H9 (cell line): ENCODE measurements at regions not wholly inside any gene's neighbourhood (a gene's known extent, or its start where the extent isn't known, plus 50 kb on each side); places are given as distances from the start of the nearest gene placed in this dataset.

ENCODE experiments used
- DNase-seq: peaks from one replicate; pipeline ENCODE4 v3.0.0-alpha.2; 2017
- H2AFZ ChIP-seq: one replicate; pipeline ENCODE4 v1.6.1; 2013; ENCODE audit warnings: mild to moderate bottlenecking, low read length, control low read depth, moderate library complexity
- H2AK5ac ChIP-seq: 2 replicates; pipeline ENCODE4 v1.6.1; 2013; ENCODE audit warnings: low read length, control low read depth, mixed read lengths; ENCODE audit not compliant: insufficient read length
- H2BK120ac ChIP-seq: one replicate; pipeline ENCODE4 v1.6.1; 2013; ENCODE audit warnings: low read depth, mild to moderate bottlenecking, low read length, control low read depth, inconsistent platforms; ENCODE audit not compliant: poor library complexity, severe bottlenecking
- H2BK12ac ChIP-seq: 2 replicates; pipeline ENCODE4 v1.6.1; 2013; ENCODE audit warnings: low read length, control low read depth, mixed read lengths, low read depth; ENCODE audit not compliant: insufficient read length
- H2BK15ac ChIP-seq: 2 replicates; pipeline ENCODE4 v1.6.1; 2013; ENCODE audit warnings: low read depth, low read length, control low read depth
- H2BK20ac ChIP-seq: one replicate; pipeline ENCODE4 v1.6.1; 2013; ENCODE audit warnings: low read depth, mild to moderate bottlenecking, low read length, control low read depth, inconsistent platforms; ENCODE audit not compliant: poor library complexity, severe bottlenecking
- H2BK5ac ChIP-seq: 2 replicates; pipeline ENCODE4 v1.6.1; 2013; ENCODE audit warnings: low read length, control low read depth, mixed read lengths; ENCODE audit not compliant: insufficient read length
- H3K14ac ChIP-seq: 2 replicates; pipeline ENCODE4 v1.6.1; 2013; ENCODE audit warnings: low read length, control low read depth; ENCODE audit not compliant: insufficient read depth
- H3K18ac ChIP-seq: 2 replicates; pipeline ENCODE4 v1.6.1; 2013; ENCODE audit warnings: low read depth, mild to moderate bottlenecking, mixed read lengths, low read length, control low read depth; ENCODE audit not compliant: insufficient read length
- H3K23ac ChIP-seq: 2 replicates; pipeline ENCODE4 v1.6.1; 2013; ENCODE audit warnings: low read length, control low read depth, mixed read lengths, low read depth; ENCODE audit not compliant: insufficient read length
- H3K23me2 ChIP-seq: 2 replicates; pipeline ENCODE4 v1.6.1; 2013; ENCODE audit warnings: low read depth, mild to moderate bottlenecking, mixed read lengths, low read length, control low read depth; ENCODE audit not compliant: insufficient read length, poor library complexity, severe bottlenecking
- H3K27ac ChIP-seq: 2 replicates; pipeline ENCODE4 v1.5.1; 2013; ENCODE audit warnings: low read length, control low read depth, mixed read lengths, low read depth; ENCODE audit not compliant: insufficient read length
- H3K27me3 ChIP-seq: 2 replicates; pipeline ENCODE4 v1.6.1; 2013; ENCODE audit warnings: low read length, control low read depth, inconsistent platforms; ENCODE audit not compliant: insufficient read depth
- H3K4ac ChIP-seq: 2 replicates; pipeline ENCODE4 v1.6.1; 2013; ENCODE audit warnings: low read depth, mild to moderate bottlenecking, control low read depth, inconsistent platforms, low read length, moderate library complexity
- H3K4me1 ChIP-seq: 2 replicates; pipeline ENCODE4 v1.6.1; 2013; ENCODE audit warnings: low read length, control low read depth, inconsistent platforms; ENCODE audit not compliant: insufficient read depth
- H3K4me2 ChIP-seq: 2 replicates; pipeline ENCODE4 v1.6.1; 2013; ENCODE audit warnings: low read length, control low read depth, mixed read lengths; ENCODE audit not compliant: insufficient read length, insufficient read depth
- H3K56ac ChIP-seq: 2 replicates; pipeline ENCODE4 v1.6.1; 2013; ENCODE audit warnings: low read depth, mild to moderate bottlenecking, mixed read lengths, low read length, control low read depth; ENCODE audit not compliant: insufficient read length
- H3K79me1 ChIP-seq: 2 replicates; pipeline ENCODE4 v1.6.1; 2013; ENCODE audit warnings: low read depth, mild to moderate bottlenecking, moderate library complexity, low read length, control low read depth, inconsistent platforms; ENCODE audit not compliant: insufficient read depth, poor library complexity, severe bottlenecking
- H3K79me2 ChIP-seq: 2 replicates; pipeline ENCODE4 v1.6.1; 2013; ENCODE audit warnings: low read length, control low read depth, inconsistent platforms; ENCODE audit not compliant: insufficient read depth
- H3K9ac ChIP-seq: 2 replicates; pipeline ENCODE4 v1.6.1; 2013; ENCODE audit warnings: low read length, control low read depth, mixed read lengths; ENCODE audit not compliant: insufficient read length; ENCODE audit errors: extremely low read depth
- H3K9me3 ChIP-seq: one replicate; pipeline ENCODE4 v1.6.1; 2013; ENCODE audit warnings: low read depth, low read length, inconsistent platforms; ENCODE audit not compliant: control insufficient read depth
- H3T11ph ChIP-seq: one replicate; pipeline ENCODE4 v1.6.1; 2013; ENCODE audit warnings: mild to moderate bottlenecking, low read length, control low read depth, inconsistent platforms
- H4K20me1 ChIP-seq: one replicate; pipeline ENCODE4 v1.6.1; 2013; ENCODE audit not compliant: control insufficient read depth, insufficient read length, insufficient read depth
- H4K5ac ChIP-seq: 2 replicates; pipeline ENCODE4 v1.6.1; 2013; ENCODE audit warnings: low read depth, mild to moderate bottlenecking, mixed read lengths, low read length, control low read depth; ENCODE audit not compliant: insufficient read length
- H4K8ac ChIP-seq: replicated peaks from 2 replicates; pipeline ENCODE4 v1.6.1; 2013; ENCODE audit warnings: low read length, control low read depth, mixed read lengths, low read depth; ENCODE audit not compliant: insufficient read length
- H4K91ac ChIP-seq: 2 replicates; pipeline ENCODE4 v1.6.1; 2013; ENCODE audit warnings: low read depth, mild to moderate bottlenecking, moderate library complexity, mixed read lengths, low read length, control low read depth; ENCODE audit not compliant: insufficient read length
- H3K27ac Mint-ChIP-seq, 3 experiments: 2 replicates in 2 of 3; 3 replicates in 1 of 3; pipeline ENCODE4 v1.8.0; 2020 to 2021; ENCODE audit warnings: mixed read lengths in 3 of 3, mild to moderate bottlenecking in 1 of 3, moderate library complexity in 1 of 3
- H3K27me3 Mint-ChIP-seq: 2 replicates; pipeline ENCODE4 v1.8.0; 2021; ENCODE audit warnings: low read depth, mild to moderate bottlenecking, moderate library complexity, mixed read lengths
- H3K36me3 Mint-ChIP-seq, 3 experiments: 2 replicates in 2 of 3; 3 replicates in 1 of 3; pipeline ENCODE4 v1.8.0; 2020 to 2021; ENCODE audit warnings: low read depth in 3 of 3, mixed read lengths in 3 of 3; ENCODE audit not compliant: insufficient read depth in 1 of 3
- H3K4me1 Mint-ChIP-seq, 2 experiments: 2 replicates each; pipeline ENCODE4 v1.8.0; 2020; ENCODE audit warnings: mixed read lengths in 2 of 2
- H3K4me3 Mint-ChIP-seq, 2 experiments: 2 replicates in 1 of 2; 3 replicates in 1 of 2; pipeline ENCODE4 v1.8.0; 2020 to 2021; ENCODE audit warnings: mild to moderate bottlenecking in 2 of 2, mixed read lengths in 2 of 2, moderate library complexity in 1 of 2
- H3K9me3 Mint-ChIP-seq, 2 experiments: 2 replicates in 1 of 2; 3 replicates in 1 of 2; pipeline ENCODE4 v1.8.0; 2020; ENCODE audit warnings: mild to moderate bottlenecking in 2 of 2, mixed read lengths in 2 of 2, moderate library complexity in 1 of 2
- WGBS: extraction: QIAGEN DNeasy Blood & Tissue Kit; methylation state at CpG from one replicate; pipeline ENCODE4 v1.1.7; 2013; ENCODE audit warnings: missing lambda C conversion rate, low lambda C conversion rate, mixed read lengths; ENCODE audit not compliant: insufficient read length; ENCODE audit errors: extremely low coverage; 5-methylcytosine and 5-hydroxymethylcytosine counted together
- TF ChIP-seq, protein P1 (sequence below): fragments of 200-600 bp; sonication (generic); conservative IDR thresholded peaks from 3 replicates; pipeline ENCODE4 v1.8.0; 2021; ENCODE audit warnings: antibody characterized with exemption, mild to moderate bottlenecking

DNA sequence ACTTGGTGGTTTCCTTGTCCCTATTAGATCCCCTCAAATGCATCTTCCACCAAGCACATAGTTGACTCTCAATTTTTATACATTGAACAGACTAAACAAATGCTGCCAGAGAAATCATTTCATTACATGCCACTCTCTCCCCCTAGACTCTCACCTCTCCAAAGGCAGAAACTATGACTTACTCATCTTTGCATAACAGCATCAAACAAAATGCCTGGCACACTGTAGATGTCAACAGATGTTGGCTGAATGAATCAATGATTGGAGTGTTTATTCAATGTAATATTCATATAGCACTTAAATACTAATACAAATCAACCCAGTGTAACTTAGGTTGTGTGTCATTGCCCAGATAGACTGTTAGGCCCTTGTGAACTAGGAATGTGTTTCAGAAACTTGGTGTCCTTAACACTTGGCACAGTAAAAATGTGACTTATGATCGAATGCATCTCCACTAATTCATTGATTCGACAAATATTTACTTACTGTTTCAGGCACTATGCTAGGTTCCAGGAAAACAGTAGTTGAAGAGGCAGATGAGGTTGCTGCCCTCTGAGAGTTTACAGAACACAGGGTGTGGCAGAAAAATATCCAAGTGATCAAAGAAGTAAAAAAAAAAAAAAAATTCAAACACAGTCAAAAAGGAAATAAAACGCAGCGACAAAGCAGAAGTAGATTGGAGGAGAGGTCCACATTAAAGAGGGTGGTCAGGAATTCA, 188.5 kb upstream of the LRRN1 start:
- Histone ChIP-seq H4K91ac (no peak overlapping the region), H3K14ac (no peak overlapping the region), H4K8ac (no peak overlapping the region), H3K9me3 (no peaks in the 10 kb centered on the region), H3K18ac (no peak overlapping the region), H2BK5ac (no peak overlapping the region), H3K79me2 (no peaks in the 10 kb centered on the region), H3K9ac (no peak overlapping the region), H3K56ac (no peak overlapping the region), H3K79me1 (no peaks in the 10 kb centered on the region), H3K23ac (no peak overlapping the region), H2BK12ac (no peak overlapping the region), H3K27me3 (no peaks in the 10 kb centered on the region), H4K5ac (no peak overlapping the region), H3K4me2 (no peak overlapping the region), H3K4me1 (peaks cover 5% of the 10 kb centered on the region; the same call in 1 of the 2 replicates), H2AFZ (no peak overlapping the region), H4K20me1 (no peaks in the 10 kb centered on the region), H2BK120ac (no peak overlapping the region), H3T11ph (no peak overlapping the region), H2AK5ac (no peak overlapping the region), H2BK15ac (no peak overlapping the region), H2BK20ac (no peak overlapping the region), H3K23me2 (no peaks in the 10 kb centered on the region), H3K27ac (no peak overlapping the region), H3K4ac (no peak overlapping the region)
- TF ChIP-seq, protein P1, sequence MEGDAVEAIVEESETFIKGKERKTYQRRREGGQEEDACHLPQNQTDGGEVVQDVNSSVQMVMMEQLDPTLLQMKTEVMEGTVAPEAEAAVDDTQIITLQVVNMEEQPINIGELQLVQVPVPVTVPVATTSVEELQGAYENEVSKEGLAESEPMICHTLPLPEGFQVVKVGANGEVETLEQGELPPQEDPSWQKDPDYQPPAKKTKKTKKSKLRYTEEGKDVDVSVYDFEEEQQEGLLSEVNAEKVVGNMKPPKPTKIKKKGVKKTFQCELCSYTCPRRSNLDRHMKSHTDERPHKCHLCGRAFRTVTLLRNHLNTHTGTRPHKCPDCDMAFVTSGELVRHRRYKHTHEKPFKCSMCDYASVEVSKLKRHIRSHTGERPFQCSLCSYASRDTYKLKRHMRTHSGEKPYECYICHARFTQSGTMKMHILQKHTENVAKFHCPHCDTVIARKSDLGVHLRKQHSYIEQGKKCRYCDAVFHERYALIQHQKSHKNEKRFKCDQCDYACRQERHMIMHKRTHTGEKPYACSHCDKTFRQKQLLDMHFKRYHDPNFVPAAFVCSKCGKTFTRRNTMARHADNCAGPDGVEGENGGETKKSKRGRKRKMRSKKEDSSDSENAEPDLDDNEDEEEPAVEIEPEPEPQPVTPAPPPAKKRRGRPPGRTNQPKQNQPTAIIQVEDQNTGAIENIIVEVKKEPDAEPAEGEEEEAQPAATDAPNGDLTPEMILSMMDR: no peak
- peaks cover 2 to 6% of the 10 kb centered on the region in 2 experiments; a peak in 2 of 5 replicates for H3K9me3 Mint-ChIP-seq
- no peak overlapping the region for H3K27ac Mint-ChIP-seq
- no CpG with 5 or more reads among the region's 4 CpGs for WGBS
- no peak for DNase-seq
- H3K27me3 Mint-ChIP-seq: no peaks in the 10 kb centered on the region
- peaks cover 6 to 9% of the 10 kb centered on the region in 2 experiments for H3K4me1 Mint-ChIP-seq
- no peaks in the 10 kb centered on the region; a peak in 1 of 7 replicates for H3K36me3 Mint-ChIP-seq
- no peak overlapping the region for H3K4me3 Mint-ChIP-seq
